IMR-90 (cell line): ENCODE measurements at regions not wholly inside any gene's neighbourhood (a gene's known extent, or its start where the extent isn't known, plus 50 kb on each side); places are given as distances from the start of the nearest gene placed in this dataset.

ENCODE experiments used
- ATAC-seq: fragments of 200-7000 bp; cut with Tn5 transposase; 2 replicates; pipeline ENCODE4 v1.9.1; 2020; ENCODE audit warnings: low read depth, mild to moderate bottlenecking, moderate library complexity
- BruUV-seq: library from RNA; stranded (reverse); fragments of 400-500 nt; replicated peaks from 2 replicates; lab custom pipeline; 2021; lab: Mats Ljungman, UMichigan
- CTCF ChIA-PET: fragments of 300-600 bp; formaldehyde crosslinking; extraction: SDS; loops from one replicate; lab custom pipeline; 2021; ENCODE audit warnings: antibody characterized with exemption; lab: Yijun Ruan, JAX
- POLR2A ChIA-PET: fragments of 300-600 bp; sonication (Branson Sonifier 250); formaldehyde crosslinking; loops from one replicate; lab custom pipeline; 2022; ENCODE audit warnings: antibody characterized with exemption; ENCODE audit not compliant: unreplicated experiment; lab: Charles Lee
- DNase-seq: peaks from one replicate; pipeline ENCODE4 v3.0.0; 2013
- H2AFZ ChIP-seq: replicated peaks from 2 replicates; pipeline ENCODE3; 2013; ENCODE audit warnings: low read length, mild to moderate bottlenecking; ENCODE audit not compliant: poor library complexity
- H2AK5ac ChIP-seq: 2 replicates; pipeline ENCODE4 v1.6.1; 2013; ENCODE audit warnings: low read depth, low read length, inconsistent platforms
- H2AK9ac ChIP-seq: replicated peaks from 2 replicates; pipeline ENCODE3; 2013; ENCODE audit warnings: mild to moderate bottlenecking, low read depth, low read length, moderate library complexity; ENCODE audit not compliant: poor library complexity
- H2BK120ac ChIP-seq: 2 replicates; pipeline ENCODE4 v1.6.1; 2013; ENCODE audit warnings: low read depth, low read length, inconsistent platforms
- H2BK15ac ChIP-seq: 3 replicates; pipeline ENCODE4 v1.6.1; 2013; ENCODE audit warnings: low read depth, low read length, inconsistent platforms
- H2BK20ac ChIP-seq: 2 replicates; pipeline ENCODE4 v1.6.1; 2013; ENCODE audit warnings: low read depth, mild to moderate bottlenecking, inconsistent platforms, low read length, moderate library complexity
- H2BK5ac ChIP-seq: 2 replicates; pipeline ENCODE4 v1.6.1; 2013; ENCODE audit warnings: mild to moderate bottlenecking, low read depth, low read length, inconsistent platforms; ENCODE audit not compliant: poor library complexity, severe bottlenecking
- H3K14ac ChIP-seq: replicated peaks from 2 replicates; pipeline ENCODE4 v1.6.1; 2013; ENCODE audit warnings: low read depth, low read length, inconsistent platforms
- H3K18ac ChIP-seq: 2 replicates; pipeline ENCODE4 v1.6.1; 2013; ENCODE audit warnings: low read depth, low read length, control low read depth
- H3K23ac ChIP-seq: 2 replicates; pipeline ENCODE4 v1.6.1; 2013; ENCODE audit warnings: low read depth, low read length, inconsistent platforms
- H3K27ac ChIP-seq: 2 replicates; pipeline ENCODE4 v1.5.1; 2013; ENCODE audit warnings: mild to moderate bottlenecking, control low read depth, low read length; ENCODE audit not compliant: insufficient read depth
- H3K27me3 ChIP-seq: 2 replicates; pipeline ENCODE4 v1.6.1; 2013; ENCODE audit warnings: low read length; ENCODE audit not compliant: control insufficient read depth, insufficient read depth
- H3K36me3 ChIP-seq: 2 replicates; pipeline ENCODE4 v1.6.1; 2013; ENCODE audit warnings: low read length, mixed read lengths; ENCODE audit not compliant: control insufficient read depth, insufficient read depth
- H3K4ac ChIP-seq: 2 replicates; pipeline ENCODE4 v1.6.1; 2013; ENCODE audit warnings: low read depth, low read length, inconsistent platforms
- H3K4me1 ChIP-seq: 2 replicates; pipeline ENCODE4 v1.6.1; 2013; ENCODE audit warnings: low read length, mixed read lengths; ENCODE audit not compliant: control insufficient read depth, insufficient read depth
- H3K4me2 ChIP-seq: 2 replicates; pipeline ENCODE4 v1.6.1; 2013; ENCODE audit warnings: low read depth, mild to moderate bottlenecking, control low read depth, low read length, moderate library complexity
- H3K4me3 ChIP-seq: 2 replicates; pipeline ENCODE4 v1.5.1; 2013; ENCODE audit warnings: low read depth, mild to moderate bottlenecking, control low read depth, low read length, moderate library complexity; ENCODE audit not compliant: insufficient read depth
- H3K56ac ChIP-seq: 2 replicates; pipeline ENCODE4 v1.6.1; 2013; ENCODE audit warnings: low read length, inconsistent platforms; ENCODE audit not compliant: insufficient read depth; ENCODE audit errors: extremely low read depth
- H3K79me1 ChIP-seq, 2 experiments: 2 replicates each; pipeline ENCODE4 v1.6.1; 2013; ENCODE audit warnings: low read length in 2 of 2, inconsistent platforms in 1 of 2, low read depth in 1 of 2
- H3K9ac ChIP-seq: 2 replicates; pipeline ENCODE4 v1.6.1; 2013; ENCODE audit warnings: low read depth, low read length, control low read depth
- H3K9me1 ChIP-seq: 2 replicates; pipeline ENCODE4 v1.6.1; 2013; ENCODE audit warnings: low read length, inconsistent platforms; ENCODE audit not compliant: insufficient read depth
- H3K9me3 ChIP-seq: 2 replicates; pipeline ENCODE4 v1.6.1; 2013; ENCODE audit warnings: low read length; ENCODE audit not compliant: control insufficient read depth, insufficient read depth
- H4K20me1 ChIP-seq: 2 replicates; pipeline ENCODE4 v1.6.1; 2013; ENCODE audit warnings: low read length, inconsistent platforms; ENCODE audit not compliant: insufficient read depth
- H4K5ac ChIP-seq: 2 replicates; pipeline ENCODE4 v1.6.1; 2013; ENCODE audit warnings: mild to moderate bottlenecking, low read depth, low read length, control low read depth
- H4K8ac ChIP-seq, 2 experiments: 2 replicates each; pipeline ENCODE4 v1.6.1; 2013; ENCODE audit warnings: low read depth in 2 of 2, low read length in 2 of 2, control low read depth in 1 of 2, inconsistent platforms in 1 of 2
- H4K91ac ChIP-seq: 2 replicates; pipeline ENCODE4 v1.6.1; 2013; ENCODE audit warnings: low read depth, low read length, inconsistent platforms; ENCODE audit not compliant: insufficient read depth
- BHLHE40 ChIP-seq: fragments of 150-350 bp; IDR thresholded peaks from 2 replicates; pipeline ENCODE4 v1.6.1; 2016; ENCODE audit warnings: mild to moderate bottlenecking, low read depth, low read length
- CEBPB ChIP-seq: IDR thresholded peaks from 2 replicates; pipeline ENCODE4 v1.6.1; 2012; ENCODE audit warnings: low read depth, low read length, improper control_type of control experiment
- CHD1 ChIP-seq: IDR thresholded peaks from 2 replicates; pipeline ENCODE4 v1.6.1; 2012; ENCODE audit warnings: low read depth, low read length, improper control_type of control experiment
- CTCF ChIP-seq: conservative IDR thresholded peaks from 2 replicates; pipeline ENCODE4 v1.5.1; 2012; ENCODE audit warnings: mild to moderate bottlenecking, low read depth, low read length, improper control_type of control experiment
- ELK1 ChIP-seq: fragments of 150-350 bp; IDR thresholded peaks from 2 replicates; pipeline ENCODE4 v1.6.1; 2016; ENCODE audit warnings: low read depth, mild to moderate bottlenecking, low read length, moderate library complexity, borderline replicate concordance
- FOS ChIP-seq: fragments of 150-350 bp; IDR thresholded peaks from 2 replicates; pipeline ENCODE4 v1.6.1; 2016; ENCODE audit warnings: low read depth, low read length
- MAFK ChIP-seq: IDR thresholded peaks from 2 replicates; pipeline ENCODE4 v1.6.1; 2012; ENCODE audit warnings: low read depth, low read length, improper control_type of control experiment
- MAZ ChIP-seq: IDR thresholded peaks from 2 replicates; pipeline ENCODE4 v1.6.1; 2012; ENCODE audit warnings: low read depth, mild to moderate bottlenecking, low read length, improper control_type of control experiment, moderate library complexity, borderline replicate concordance
- MXI1 ChIP-seq: IDR thresholded peaks from 2 replicates; pipeline ENCODE4 v1.6.1; 2012; ENCODE audit warnings: low read depth, mild to moderate bottlenecking, low read length, moderate library complexity, borderline replicate concordance
- NFE2L2 ChIP-seq: fragments of 150-350 bp; IDR thresholded peaks from 2 replicates; pipeline ENCODE4 v1.6.1; 2016; ENCODE audit warnings: low read depth, mild to moderate bottlenecking, low read length
- POLR2A ChIP-seq: IDR thresholded peaks from 2 replicates; pipeline ENCODE4 v1.6.1; 2012; ENCODE audit warnings: mild to moderate bottlenecking, low read depth, low read length
- RAD21 ChIP-seq: IDR thresholded peaks from 2 replicates; pipeline ENCODE4 v1.6.1; 2012; ENCODE audit warnings: low read length, improper control_type of control experiment
- RCOR1 ChIP-seq: IDR thresholded peaks from 2 replicates; pipeline ENCODE4 v1.6.1; 2012; ENCODE audit warnings: mild to moderate bottlenecking, low read length, improper control_type of control experiment; ENCODE audit not compliant: insufficient replicate concordance
- RFX5 ChIP-seq: IDR thresholded peaks from 2 replicates; pipeline ENCODE4 v1.8.0; 2012; ENCODE audit warnings: low read depth, mild to moderate bottlenecking, low read length, moderate library complexity
- SMC3 ChIP-seq: fragments of 150-350 bp; IDR thresholded peaks from 2 replicates; pipeline ENCODE4 v1.6.1; 2016; ENCODE audit warnings: low read depth, mild to moderate bottlenecking, antibody characterized with exemption, low read length, moderate library complexity
- USF2 ChIP-seq: fragments of 150-350 bp; IDR thresholded peaks from 2 replicates; pipeline ENCODE4 v1.6.1; 2017; ENCODE audit warnings: mild to moderate bottlenecking, antibody characterized with exemption, low read length, low read depth
- WGBS, 2 experiments: methylation state at CpG; one replicate each; pipeline versions ENCODE4 v1.1.5 to v1.1.7; 2013; ENCODE audit warnings: missing lambda C conversion rate in 2 of 2; ENCODE audit not compliant: insufficient read length in 1 of 2; ENCODE audit errors: extremely low coverage in 2 of 2; 5-methylcytosine and 5-hydroxymethylcytosine counted together
- dilution Hi-C: fragments of 300-500 bp; cut with HindIII; formaldehyde crosslinking; loops from one replicate; pipeline ENCODE4 v1.14.3; 2018; ENCODE audit warnings: low sequenced_read_pairs; ENCODE audit not compliant: unreplicated experiment
- in situ Hi-C: fragments of 300-500 bp; cut with MboI; formaldehyde crosslinking; loops from 3 replicates; pipeline ENCODE4 v1.14.3; 2019; ENCODE audit warnings: low sequenced_read_pairs, inconsistent platforms, mixed read lengths
- intact Hi-C: fragments of 100-400 bp; cut with micrococcal nuclease; formaldehyde crosslinking; loops from 2 replicates; pipeline ENCODE4 v1.10.0; 2022

GRCh38 chr7:13687500-13687899, 302.0 kb downstream of the ETV1 start:
- ATAC-seq: no peak
- Histone ChIP-seq H2BK20ac (no peak overlapping the region), H3K27ac (no peak overlapping the region), H3K4ac (no peak overlapping the region), H3K4me3 (no peak overlapping the region), H2BK5ac (no peak overlapping the region), H4K5ac (no peak overlapping the region), H3K27me3 (no peaks in the 10 kb centered on the region), H2AK5ac (no peak overlapping the region), H3K18ac (no peak overlapping the region), H3K4me1 (no peaks in the 10 kb centered on the region), H3K9ac (no peak overlapping the region), H4K20me1 (no peaks in the 10 kb centered on the region), H3K79me1 (no peaks in the 10 kb centered on the region), H2AFZ (no peak overlapping the region), H2BK120ac (no peak overlapping the region), H4K91ac (no peak overlapping the region), H3K56ac (no peak overlapping the region), H3K4me2 (no peak overlapping the region), H2AK9ac (no peak overlapping the region), H3K23ac (no peak overlapping the region), H2BK15ac (no peak overlapping the region), H3K14ac (no peak overlapping the region), H3K9me1 (no peaks in the 10 kb centered on the region), H4K8ac (no peak overlapping the region), H3K9me3 (no peaks in the 10 kb centered on the region), H3K36me3 (no peaks in the 10 kb centered on the region)
- no peak for DNase-seq
- ChIA-PET CTCF (no interaction called here), POLR2A (no interaction called here)
- dilution Hi-C loops: no loop called here
- TF ChIP-seq ELK1 (no peak), RFX5 (no peak), NFE2L2 (no peak), MAFK (no peak), FOS (no peak), POLR2A (no peak), SMC3 (no peak), MAZ (no peak), BHLHE40 (no peak), RCOR1 (no peak), RAD21 (no peak), USF2 (no peak), CEBPB (no peak), CTCF (no peak), CHD1 (no peak), MXI1 (no peak)
- WGBS, 2 experiments: no CpG with 5 or more reads among the region's 1 CpG
- intact Hi-C loops: no loop called here
- in situ Hi-C loops: no loop called here
- no TSS peak for BruUV-seq
